ENCODE measurements at regions not wholly inside any gene's neighbourhood (a gene's known extent, or its start where the extent isn't known, plus 50 kb on each side); places are given as distances from the start of the nearest gene placed in this dataset.
"Not testable (repeated sequence)": the region's sequence is repeated elsewhere in the genome, so short reads cannot be mapped to it uniquely, and the experiment has no call there.

- no peak for DNase-seq
Observed at GRCh38 chr7:19530852-19531251, 178.0 kb downstream of the POLR1F start.

- DNase-seq, result no peak
Observed at GRCh38 chr7:19530261-19530660, 178.6 kb downstream of the POLR1F start.

- no peak for DNase-seq
Observed at GRCh38 chr7:19526639-19527038, 182.2 kb downstream of the POLR1F start.

GRCh38 chr7:19522486-19522885 is 186.4 kb downstream of the POLR1F start:
- no peak for DNase-seq

GRCh38 chr7:19520392-19520791 is 188.4 kb downstream of the POLR1F start:
- DNase-seq, result no peak

GRCh38 chr7:19519443-19520021 is 189.3 kb downstream of the POLR1F start:
- peak; percentile 87 for DNase-seq

GRCh38 chr7:19517546-19517945 is 191.3 kb downstream of the POLR1F start:
- not testable (repeated sequence) for DNase-seq

GRCh38 chr7:19508821-19509220 is 200.0 kb downstream of the POLR1F start:
- no peak for DNase-seq

- no peak for DNase-seq
Observed at GRCh38 chr7:19508124-19508523, 200.7 kb downstream of the POLR1F start.

- DNase-seq, result no peak
Observed at GRCh38 chr7:19491821-19492452, 216.9 kb downstream of the POLR1F start.

GRCh38 chr7:19491371-19491770 is 217.5 kb downstream of the POLR1F start:
- no peak for DNase-seq

GRCh38 chr7:19489162-19489820 is 219.5 kb downstream of the POLR1F start:
- no peak for DNase-seq

GRCh38 chr7:19488056-19488455 is 220.8 kb downstream of the POLR1F start:
- DNase-seq, result no peak

- no peak for DNase-seq
Observed at GRCh38 chr7:19482628-19483027, 226.2 kb downstream of the POLR1F start.

- DNase-seq, result no peak
Observed at GRCh38 chr7:19480383-19480782, 228.5 kb downstream of the POLR1F start.

GRCh38 chr7:19470031-19470430 is 238.8 kb downstream of the POLR1F start:
- no peak for DNase-seq

- no peak for DNase-seq
Observed at GRCh38 chr7:19465861-19466260, 243.0 kb downstream of the POLR1F start.

GRCh38 chr7:19464751-19465150 is 244.1 kb downstream of the POLR1F start:
- DNase-seq, result no peak

- DNase-seq, result no peak
Observed at GRCh38 chr7:19464241-19464640, 244.6 kb downstream of the POLR1F start.

GRCh38 chr7:19463581-19463980 is 245.3 kb downstream of the POLR1F start:
- DNase-seq, result no peak

- DNase-seq, result no peak
Observed at GRCh38 chr7:19455623-19456022, 253.2 kb downstream of the POLR1F start.

GRCh38 chr7:19448091-19448490 is 260.7 kb downstream of the POLR1F start:
- DNase-seq, result no peak

GRCh38 chr7:19442016-19442785 is 266.6 kb downstream of the POLR1F start:
- DNase-seq, result peak; percentile 28

GRCh38 chr7:19439517-19439916 is 269.3 kb downstream of the POLR1F start:
- no peak for DNase-seq
